ENCODE measurements at regions not wholly inside any gene's neighbourhood (a gene's known extent, or its start where the extent isn't known, plus 50 kb on each side); places are given as distances from the start of the nearest gene placed in this dataset.

DNA sequence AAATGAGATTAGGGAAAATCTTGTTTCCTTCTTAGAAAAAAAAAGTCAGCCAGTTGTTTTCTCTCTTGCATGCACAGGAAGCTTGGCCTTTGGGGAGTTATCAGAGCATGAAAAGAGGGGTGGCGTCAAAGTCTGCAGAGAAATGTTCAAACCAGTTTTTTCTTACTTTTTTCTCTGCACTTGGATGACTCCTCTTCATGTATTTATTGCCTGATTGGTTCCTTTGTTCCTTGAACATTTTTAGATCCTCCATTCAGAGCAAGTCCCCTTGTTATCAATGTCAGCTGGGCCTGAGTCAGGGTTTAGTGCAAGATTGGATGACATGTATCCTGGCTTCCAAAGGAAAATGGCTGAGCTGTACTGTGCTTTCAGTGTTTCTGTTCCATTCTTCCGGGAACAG lies 392.6 kb upstream of the BRINP1 start:
- no peaks in the 10 kb centered on the region for H3K9me3 ChIP-seq
- H3K27ac ChIP-seq: no peak overlapping the region
- DNase-seq (ENCODE audit: low spot score): no peak
- no peaks in the 10 kb centered on the region for H3K4me1 ChIP-seq
- H3K27me3 ChIP-seq: no peaks in the 10 kb centered on the region
- H3K4me3 ChIP-seq: no peak overlapping the region
- TF ChIP-seq CTCF (IDR thresholded peaks at IDR 0.05): no peak
- no peaks in the 10 kb centered on the region for H3K36me3 ChIP-seq

- Histone ChIP-seq H3K27me3 (no peaks in the 10 kb centered on the region), H3K4me3 (no peak overlapping the region), H3K36me3 (no peaks in the 10 kb centered on the region), H3K4me1 (no peaks in the 10 kb centered on the region), H3K9me3 (no peaks in the 10 kb centered on the region), H3K27ac (no peak overlapping the region)
- TF ChIP-seq CTCF (IDR thresholded peaks at IDR 0.05): no peak
- no peak for DNase-seq (ENCODE audit: low spot score)
Observed at GRCh38 chr9:119758990-119759389, 389.8 kb upstream of the BRINP1 start.

GRCh38 chr9:119758241-119758640 lies 389.0 kb upstream of the BRINP1 start:
- no peaks in the 10 kb centered on the region for H3K36me3 ChIP-seq
- no peaks in the 10 kb centered on the region for H3K9me3 ChIP-seq
- H3K4me1 ChIP-seq: no peaks in the 10 kb centered on the region
- no peaks in the 10 kb centered on the region for H3K27me3 ChIP-seq
- no peak overlapping the region for H3K27ac ChIP-seq
- no peak for TF ChIP-seq CTCF (IDR thresholded peaks at IDR 0.05)
- DNase-seq (ENCODE audit: low spot score): no peak
- no peak overlapping the region for H3K4me3 ChIP-seq

- DNase-seq (ENCODE audit: low spot score): no peak
- Histone ChIP-seq H3K4me3 (no peak overlapping the region), H3K4me1 (no peaks in the 10 kb centered on the region), H3K9me3 (no peaks in the 10 kb centered on the region), H3K27me3 (no peaks in the 10 kb centered on the region), H3K27ac (no peak overlapping the region), H3K36me3 (no peaks in the 10 kb centered on the region)
- no peak for TF ChIP-seq CTCF (IDR thresholded peaks at IDR 0.05)
Observed at GRCh38 chr9:119739476-119739875, 370.2 kb upstream of the BRINP1 start.

GRCh38 chr9:119736491-119737454 lies 367.5 kb upstream of the BRINP1 start:
- Histone ChIP-seq H3K4me1 (no peaks in the 10 kb centered on the region), H3K27ac (no peak overlapping the region), H3K9me3 (peaks cover 0 to 10% of the 10 kb centered on the region in 2 donors), H3K27me3 (no peaks in the 10 kb centered on the region), H3K36me3 (no peaks in the 10 kb centered on the region), H3K4me3 (no peak overlapping the region)
- DNase-seq (ENCODE audit: low spot score): no peak
- TF ChIP-seq CTCF (IDR thresholded peaks at IDR 0.05): no peak

Measured in right atrium auricular region (tissue), 2 donors.